ENCODE measurements at regions not wholly inside any gene's neighbourhood (a gene's known extent, or its start where the extent isn't known, plus 50 kb on each side); places are given as distances from the start of the nearest gene placed in this dataset.

DNA sequence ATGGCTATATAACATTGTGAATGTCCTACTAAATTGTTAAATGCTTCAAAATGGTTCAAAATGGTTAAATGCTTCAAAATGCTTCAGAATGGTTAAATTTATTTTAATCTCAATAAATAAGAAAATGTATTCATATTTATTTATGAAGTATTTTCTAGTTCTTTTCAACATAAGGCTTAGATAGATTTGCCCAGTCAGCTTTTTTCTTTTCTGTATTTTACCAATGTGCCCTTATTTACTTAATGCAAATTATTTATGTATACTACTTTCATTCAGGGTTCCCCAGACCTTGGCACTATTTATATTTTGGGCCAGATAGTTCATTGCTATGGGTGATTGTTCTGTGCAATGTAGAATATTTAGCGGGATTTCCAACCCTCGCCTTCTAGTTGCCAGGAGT lies 546.7 kb downstream of the RIT2 start:
- no peaks in the 10 kb centered on the region for H3K27me3 ChIP-seq (ENCODE audit: control insufficient read depth, insufficient read depth, low read length)
- H3K9ac ChIP-seq (ENCODE audit: low read depth, low read length): no peak overlapping the region
- no peak overlapping the region for H3K4me3 ChIP-seq (ENCODE audit: low read depth, low read length)
- no peaks in the 10 kb centered on the region for H3K36me3 ChIP-seq (ENCODE audit: control insufficient read depth, insufficient read depth, low read length)
- no peaks in the 10 kb centered on the region for H3K9me3 ChIP-seq (ENCODE audit: control insufficient read depth, insufficient read depth, low read length)
- H3K4me1 ChIP-seq (ENCODE audit: control insufficient read depth, insufficient read depth, low read length): no peaks in the 10 kb centered on the region
- H3K27ac ChIP-seq (ENCODE audit: low read depth, low read length): no peak overlapping the region

DNA sequence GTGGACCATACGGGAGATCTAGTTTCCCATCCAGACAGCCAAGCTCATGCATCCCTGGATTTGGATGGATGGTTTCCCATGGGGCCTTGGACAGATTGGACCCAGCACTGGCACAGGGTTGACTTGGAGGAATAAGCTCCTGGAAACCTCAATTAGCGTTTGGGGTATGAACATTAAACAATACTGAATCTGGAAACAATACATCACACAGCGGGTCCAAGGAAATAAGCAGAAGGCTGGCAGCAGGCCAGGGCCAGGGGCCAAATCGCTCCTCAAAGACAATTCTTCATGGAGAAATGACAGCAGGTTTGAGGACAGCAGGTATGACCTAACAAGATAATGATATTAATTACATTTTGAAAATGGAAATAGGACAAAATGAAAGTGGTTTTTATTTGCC lies 540.6 kb downstream of the RIT2 start:
- no peak overlapping the region for H3K4me3 ChIP-seq (ENCODE audit: low read depth, low read length)
- no peaks in the 10 kb centered on the region for H3K36me3 ChIP-seq (ENCODE audit: control insufficient read depth, insufficient read depth, low read length)
- H3K27me3 ChIP-seq (ENCODE audit: control insufficient read depth, insufficient read depth, low read length): no peaks in the 10 kb centered on the region
- no peak overlapping the region for H3K9ac ChIP-seq (ENCODE audit: low read depth, low read length)
- 0 out of 2 replicates have a peak, but pooled peaks cover 2% of the 10 kb centered on the region for H3K4me1 ChIP-seq (ENCODE audit: control insufficient read depth, insufficient read depth, low read length)
- H3K27ac ChIP-seq (ENCODE audit: low read depth, low read length): no peak overlapping the region
- no peaks in the 10 kb centered on the region for H3K9me3 ChIP-seq (ENCODE audit: control insufficient read depth, insufficient read depth, low read length)

DNA sequence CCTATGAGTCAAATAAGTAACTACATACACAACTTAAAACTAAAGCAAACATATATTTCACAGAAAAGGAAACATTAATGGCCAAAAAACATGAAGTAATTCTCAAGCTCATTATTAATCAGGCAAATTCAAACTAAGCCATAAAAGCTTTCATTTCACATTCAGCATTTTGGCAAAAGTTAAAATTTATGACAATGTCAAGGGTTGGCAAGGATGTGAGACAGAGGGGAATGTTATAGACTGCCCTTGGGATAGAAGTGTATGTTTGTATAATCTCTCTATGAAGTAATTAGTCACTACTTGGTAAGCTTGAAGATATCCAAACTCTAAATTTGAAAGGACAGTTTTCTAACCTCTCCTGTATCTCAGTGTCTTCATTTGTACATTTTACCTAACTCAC lies 539.4 kb downstream of the RIT2 start:
- Histone ChIP-seq H3K4me1 (ENCODE audit: control insufficient read depth, insufficient read depth, low read length) (peaks cover 8% of the 10 kb centered on the region; the same call in 1 of the 2 replicates), H3K9ac (ENCODE audit: low read depth, low read length) (no peak overlapping the region), H3K27me3 (ENCODE audit: control insufficient read depth, insufficient read depth, low read length) (no peaks in the 10 kb centered on the region), H3K9me3 (ENCODE audit: control insufficient read depth, insufficient read depth, low read length) (no peaks in the 10 kb centered on the region), H3K36me3 (ENCODE audit: control insufficient read depth, insufficient read depth, low read length) (no peaks in the 10 kb centered on the region), H3K4me3 (ENCODE audit: low read depth, low read length) (no peak overlapping the region), H3K27ac (ENCODE audit: low read depth, low read length) (no peak overlapping the region)

DNA sequence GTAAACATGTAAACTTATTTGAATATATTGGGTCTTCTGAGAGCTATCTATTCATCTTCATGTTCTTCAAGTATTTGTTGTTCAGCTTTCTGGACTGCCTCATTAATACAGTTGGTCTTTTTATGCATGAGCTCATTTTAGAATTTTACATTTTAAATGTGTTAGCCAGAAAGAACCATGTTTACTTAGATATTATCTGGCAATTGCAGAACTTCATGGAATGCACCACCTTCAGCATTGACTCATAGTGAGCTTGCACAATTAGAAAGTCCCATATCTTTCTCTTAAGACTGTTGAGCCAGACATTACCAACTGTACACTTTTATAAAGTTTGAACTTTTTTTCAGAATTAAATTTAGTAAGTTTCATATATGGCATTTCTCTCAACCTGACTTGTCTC lies 536.7 kb downstream of the RIT2 start:
- H3K27ac ChIP-seq (ENCODE audit: low read depth, low read length): no peak overlapping the region
- no peaks in the 10 kb centered on the region for H3K27me3 ChIP-seq (ENCODE audit: control insufficient read depth, insufficient read depth, low read length)
- H3K4me3 ChIP-seq (ENCODE audit: low read depth, low read length): no peak overlapping the region
- H3K9ac ChIP-seq (ENCODE audit: low read depth, low read length): no peak overlapping the region
- H3K36me3 ChIP-seq (ENCODE audit: control insufficient read depth, insufficient read depth, low read length): no peaks in the 10 kb centered on the region
- H3K4me1 ChIP-seq (ENCODE audit: control insufficient read depth, insufficient read depth, low read length): peaks cover 29% of the 10 kb centered on the region; the same call in 1 of the 2 replicates
- H3K9me3 ChIP-seq (ENCODE audit: control insufficient read depth, insufficient read depth, low read length): no peaks in the 10 kb centered on the region

DNA sequence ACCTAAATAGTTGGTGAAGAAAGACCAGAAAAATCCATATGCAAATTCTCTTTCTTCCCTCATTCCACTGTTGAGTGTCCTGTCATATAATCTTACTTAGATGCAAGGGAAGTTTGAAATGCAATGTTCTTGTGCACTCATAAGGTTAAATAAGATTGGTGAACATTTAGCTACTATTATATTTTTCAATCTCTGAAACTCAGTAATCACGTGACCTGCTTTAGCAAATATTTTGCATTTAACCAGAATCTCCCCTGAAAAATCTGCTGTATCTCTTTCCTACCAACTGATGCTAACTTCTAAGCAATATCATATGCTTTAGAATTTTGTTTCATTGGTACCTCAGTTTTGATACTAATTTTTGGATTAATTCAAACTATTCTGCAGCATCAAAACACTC lies 533.2 kb downstream of the RIT2 start:
- Histone ChIP-seq H3K27me3 (ENCODE audit: control insufficient read depth, insufficient read depth, low read length) (no peaks in the 10 kb centered on the region), H3K4me1 (ENCODE audit: control insufficient read depth, insufficient read depth, low read length) (peaks cover 59% of the 10 kb centered on the region), H3K9me3 (ENCODE audit: control insufficient read depth, insufficient read depth, low read length) (no peaks in the 10 kb centered on the region), H3K27ac (ENCODE audit: low read depth, low read length) (no peak overlapping the region), H3K36me3 (ENCODE audit: control insufficient read depth, insufficient read depth, low read length) (no peaks in the 10 kb centered on the region), H3K4me3 (ENCODE audit: low read depth, low read length) (no peak overlapping the region), H3K9ac (ENCODE audit: low read depth, low read length) (no peak overlapping the region)

DNA sequence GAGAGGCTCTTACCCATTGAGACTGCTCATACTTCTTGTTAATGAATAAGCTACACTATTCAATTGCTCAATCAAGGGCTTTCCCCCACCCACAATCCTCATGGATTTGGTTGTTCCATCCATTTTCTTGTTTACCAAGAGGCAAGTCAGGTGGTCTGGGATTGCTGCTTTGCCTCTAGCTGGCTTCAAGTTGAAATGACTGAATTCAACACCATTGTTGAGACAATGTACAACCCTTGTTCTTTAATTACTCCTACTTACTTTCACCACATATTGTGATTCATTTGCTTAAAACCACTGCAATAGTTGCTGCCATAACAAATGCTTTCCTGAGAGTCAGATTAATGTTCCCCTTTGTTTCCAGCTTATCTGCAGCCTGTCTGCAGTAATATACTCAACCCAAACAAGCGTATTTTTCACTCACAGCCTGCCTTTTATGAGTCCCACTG lies 532.2 kb downstream of the RIT2 start:
- Histone ChIP-seq H3K9ac (ENCODE audit: low read depth, low read length) (no peak overlapping the region), H3K4me1 (ENCODE audit: control insufficient read depth, insufficient read depth, low read length) (peaks cover 62% of the 10 kb centered on the region), H3K27ac (ENCODE audit: low read depth, low read length) (no peak overlapping the region), H3K4me3 (ENCODE audit: low read depth, low read length) (no peak overlapping the region), H3K36me3 (ENCODE audit: control insufficient read depth, insufficient read depth, low read length) (no peaks in the 10 kb centered on the region), H3K9me3 (ENCODE audit: control insufficient read depth, insufficient read depth, low read length) (no peaks in the 10 kb centered on the region), H3K27me3 (ENCODE audit: control insufficient read depth, insufficient read depth, low read length) (no peaks in the 10 kb centered on the region)

DNA sequence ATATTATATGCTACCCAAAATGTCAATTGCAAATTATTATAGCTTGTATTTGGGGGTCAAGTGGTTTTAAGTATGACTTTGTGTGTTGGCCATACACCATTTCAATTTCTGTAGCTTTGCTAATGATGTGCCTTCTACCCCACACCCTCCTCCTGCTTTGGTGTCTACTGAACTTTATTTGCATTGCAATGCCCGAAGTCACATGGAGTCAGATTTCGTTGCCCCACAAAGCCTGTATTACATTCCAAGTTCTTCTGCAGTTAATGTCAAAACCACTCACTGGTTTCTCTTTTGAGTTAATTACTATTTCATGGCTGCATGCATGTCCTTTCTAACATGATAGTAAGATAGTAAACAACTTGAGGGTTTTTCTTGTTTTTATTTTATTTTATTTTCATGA lies 528.9 kb downstream of the RIT2 start:
- no peaks in the 10 kb centered on the region for H3K36me3 ChIP-seq (ENCODE audit: control insufficient read depth, insufficient read depth, low read length)
- H3K27ac ChIP-seq (ENCODE audit: low read depth, low read length): no peak overlapping the region
- H3K4me1 ChIP-seq (ENCODE audit: control insufficient read depth, insufficient read depth, low read length): peaks cover 51% of the 10 kb centered on the region
- H3K27me3 ChIP-seq (ENCODE audit: control insufficient read depth, insufficient read depth, low read length): no peaks in the 10 kb centered on the region
- H3K4me3 ChIP-seq (ENCODE audit: low read depth, low read length): no peak overlapping the region
- H3K9ac ChIP-seq (ENCODE audit: low read depth, low read length): no peak overlapping the region
- no peaks in the 10 kb centered on the region; the same call in 1 of the 2 replicates for H3K9me3 ChIP-seq (ENCODE audit: control insufficient read depth, insufficient read depth, low read length)

DNA sequence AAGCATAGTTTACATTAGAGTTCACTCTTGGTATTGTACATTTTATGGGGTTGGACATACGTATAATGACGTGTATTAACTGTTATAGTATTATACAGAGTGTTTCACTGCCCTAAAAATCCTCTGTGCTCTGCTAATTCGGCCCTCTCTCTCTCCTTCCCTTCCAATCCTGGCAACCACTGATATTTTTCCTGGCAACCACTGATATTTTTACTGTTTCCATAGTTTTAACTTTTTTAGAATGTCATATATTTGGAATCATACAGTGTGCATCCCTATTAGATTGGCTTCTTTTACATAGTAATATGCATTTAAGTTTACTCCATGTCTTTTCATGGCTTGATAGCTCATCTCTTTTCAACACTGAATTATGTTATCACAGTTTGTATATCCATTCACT lies 526.7 kb downstream of the RIT2 start:
- Histone ChIP-seq H3K9ac (ENCODE audit: low read depth, low read length) (no peak overlapping the region), H3K9me3 (ENCODE audit: control insufficient read depth, insufficient read depth, low read length) (no peaks in the 10 kb centered on the region; the same call in 1 of the 2 replicates), H3K4me1 (ENCODE audit: control insufficient read depth, insufficient read depth, low read length) (peaks cover 36% of the 10 kb centered on the region), H3K27ac (ENCODE audit: low read depth, low read length) (no peak overlapping the region), H3K4me3 (ENCODE audit: low read depth, low read length) (no peak overlapping the region), H3K27me3 (ENCODE audit: control insufficient read depth, insufficient read depth, low read length) (no peaks in the 10 kb centered on the region), H3K36me3 (ENCODE audit: control insufficient read depth, insufficient read depth, low read length) (no peaks in the 10 kb centered on the region)

DNA sequence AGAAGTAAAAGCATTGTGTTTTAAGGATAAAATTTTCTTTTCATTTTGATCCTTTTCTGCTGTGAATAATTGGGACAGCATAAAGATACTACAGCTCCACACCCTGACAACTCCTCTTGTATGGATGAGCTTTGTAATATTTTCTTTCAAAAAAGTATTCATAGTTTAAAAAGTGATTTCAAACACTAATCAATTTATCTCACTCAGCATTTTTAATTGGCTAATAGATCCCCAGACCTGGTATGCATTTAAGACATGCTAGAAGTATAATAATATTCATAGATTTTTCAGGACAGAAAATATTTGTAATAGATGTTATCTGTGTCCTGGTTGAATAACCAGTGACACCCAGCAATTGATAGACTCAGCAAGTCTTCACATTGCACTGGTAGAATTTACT lies 510.7 kb downstream of the RIT2 start:
- Histone ChIP-seq H3K9ac (ENCODE audit: low read depth, low read length) (no peak overlapping the region), H3K4me1 (ENCODE audit: control insufficient read depth, insufficient read depth, low read length) (no peaks in the 10 kb centered on the region), H3K36me3 (ENCODE audit: control insufficient read depth, insufficient read depth, low read length) (no peaks in the 10 kb centered on the region), H3K4me3 (ENCODE audit: low read depth, low read length) (no peak overlapping the region), H3K9me3 (ENCODE audit: control insufficient read depth, insufficient read depth, low read length) (no peaks in the 10 kb centered on the region), H3K27me3 (ENCODE audit: control insufficient read depth, insufficient read depth, low read length) (no peaks in the 10 kb centered on the region), H3K27ac (ENCODE audit: low read depth, low read length) (no peak overlapping the region)

DNA sequence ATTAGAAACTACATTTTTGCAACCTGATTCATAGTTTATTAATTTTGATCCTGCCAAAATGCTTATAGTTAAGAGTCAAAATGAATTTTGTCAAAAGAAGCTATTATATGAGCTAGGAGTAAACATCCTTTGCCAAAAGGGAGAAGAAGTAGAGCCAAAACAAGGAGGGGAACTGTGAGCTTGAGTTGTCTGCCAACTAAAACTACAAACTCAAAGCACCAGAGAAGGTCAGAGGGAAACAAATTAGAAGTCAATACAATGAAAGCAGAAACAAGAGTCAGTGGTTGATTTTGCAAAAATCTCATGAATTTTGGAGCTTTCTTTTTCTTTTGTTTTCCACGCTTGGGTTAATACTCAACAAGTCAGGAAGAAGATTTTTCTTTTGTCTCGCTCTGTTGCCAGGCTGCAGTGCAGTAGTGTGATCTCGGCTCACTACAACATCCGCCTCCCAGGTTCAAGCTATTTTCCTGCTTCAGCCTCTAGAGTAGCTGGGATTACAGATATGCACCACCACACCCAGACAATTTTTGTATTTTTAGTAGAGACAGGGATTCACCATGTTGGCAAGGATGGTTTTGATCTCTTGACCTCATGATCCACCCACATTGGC lies 508.5 kb downstream of the RIT2 start:
- Histone ChIP-seq H3K36me3 (ENCODE audit: control insufficient read depth, insufficient read depth, low read length) (no peaks in the 10 kb centered on the region), H3K27ac (ENCODE audit: low read depth, low read length) (no peak overlapping the region), H3K4me1 (ENCODE audit: control insufficient read depth, insufficient read depth, low read length) (no peaks in the 10 kb centered on the region), H3K4me3 (ENCODE audit: low read depth, low read length) (no peak overlapping the region), H3K9me3 (ENCODE audit: control insufficient read depth, insufficient read depth, low read length) (no peaks in the 10 kb centered on the region), H3K9ac (ENCODE audit: low read depth, low read length) (no peak overlapping the region), H3K27me3 (ENCODE audit: control insufficient read depth, insufficient read depth, low read length) (no peaks in the 10 kb centered on the region)

DNA sequence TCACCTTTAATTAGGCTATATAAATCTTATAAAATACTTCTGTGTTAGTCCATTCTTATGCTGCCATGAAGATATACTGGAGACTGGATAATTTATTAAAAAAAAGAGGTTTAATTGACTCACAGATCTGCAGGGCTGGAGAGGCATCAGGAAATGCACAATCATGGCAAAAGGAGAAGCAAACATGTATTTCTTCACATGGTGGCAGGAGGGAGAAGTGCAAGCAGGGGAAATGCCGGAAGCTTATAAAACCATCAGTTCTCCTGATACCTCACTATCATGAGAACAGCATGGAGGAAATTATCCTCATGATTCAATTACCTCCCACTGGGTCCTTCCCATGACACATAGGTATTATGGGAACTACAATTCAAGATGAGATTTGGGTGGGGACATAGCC lies 504.4 kb downstream of the RIT2 start:
- Histone ChIP-seq H3K27ac (ENCODE audit: low read depth, low read length) (no peak overlapping the region), H3K4me3 (ENCODE audit: low read depth, low read length) (no peak overlapping the region), H3K27me3 (ENCODE audit: control insufficient read depth, insufficient read depth, low read length) (no peaks in the 10 kb centered on the region), H3K36me3 (ENCODE audit: control insufficient read depth, insufficient read depth, low read length) (no peaks in the 10 kb centered on the region), H3K9ac (ENCODE audit: low read depth, low read length) (no peak overlapping the region), H3K9me3 (ENCODE audit: control insufficient read depth, insufficient read depth, low read length) (no peaks in the 10 kb centered on the region), H3K4me1 (ENCODE audit: control insufficient read depth, insufficient read depth, low read length) (no peaks in the 10 kb centered on the region)

All from HUES48 (cell line).